GM19328 (cell line): ENCODE measurements at regions not wholly inside any gene's neighbourhood (a gene's known extent, or its start where the extent isn't known, plus 50 kb on each side); places are given as distances from the start of the nearest gene placed in this dataset.

ENCODE experiments used
- ATAC-seq: cut with Tn5 transposase; IDR thresholded peaks from one replicate; pipeline ENCODE4 v1.9.1; 2021; ENCODE audit warnings: mild to moderate bottlenecking, moderate library complexity; ENCODE audit not compliant: unreplicated experiment

DNA sequence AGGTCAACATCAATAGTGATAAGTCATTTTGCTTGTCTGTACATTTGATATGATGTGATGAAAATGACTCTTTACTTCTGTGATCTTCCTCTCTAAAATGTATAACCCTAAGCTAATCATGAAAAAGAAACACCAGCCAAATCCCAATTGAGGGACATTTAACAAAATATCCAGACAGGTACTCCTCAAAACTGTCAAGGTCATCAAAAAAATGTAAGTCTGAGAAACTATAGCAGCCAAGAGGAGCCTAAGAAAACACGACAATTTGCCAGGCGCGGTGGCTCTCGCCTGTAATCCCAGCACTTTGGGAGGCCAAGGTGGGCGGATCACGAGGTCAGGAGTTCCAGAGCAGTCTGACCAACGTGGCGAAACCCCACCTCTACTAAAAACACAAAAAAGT lies 708.5 kb upstream of the ID4 start:
- ATAC-seq = no peak

DNA sequence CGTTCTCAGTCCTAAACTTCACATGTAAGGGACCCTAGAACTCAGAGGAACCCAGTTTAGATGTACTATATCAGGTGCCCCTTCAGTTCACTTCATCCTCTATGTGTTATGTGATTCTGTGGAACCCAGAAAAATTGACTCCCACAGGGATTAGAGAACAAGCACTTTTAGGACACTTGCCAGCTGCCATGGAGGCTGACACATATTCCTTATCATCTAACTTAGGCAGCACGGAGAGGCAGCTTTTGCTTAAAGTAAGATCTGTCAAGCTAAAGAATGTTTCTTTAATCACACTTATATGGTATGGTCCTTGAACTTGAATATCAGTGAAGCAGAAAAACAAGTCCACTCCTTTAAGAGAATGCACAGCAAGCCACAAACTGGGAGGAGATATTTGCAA lies 701.5 kb upstream of the ID4 start:
- no peak for ATAC-seq

DNA sequence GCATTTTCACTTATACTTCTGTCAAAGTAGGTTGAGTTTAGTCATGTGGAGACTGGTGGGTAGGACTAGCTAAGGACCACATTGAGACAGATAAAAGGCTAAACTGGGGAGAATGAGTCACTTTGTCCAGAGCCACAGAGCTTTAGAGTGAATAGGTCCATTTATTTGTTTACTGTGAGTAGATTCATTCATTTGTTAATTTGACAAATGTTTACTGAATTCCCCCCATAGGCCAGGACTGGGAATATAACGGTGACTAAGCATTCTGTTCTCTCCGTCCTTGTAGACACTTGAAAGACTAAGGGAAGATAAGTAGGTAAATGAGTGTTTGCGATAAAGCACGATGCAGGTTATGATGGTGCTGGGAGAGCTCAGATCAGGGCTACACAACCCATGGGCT lies 699.7 kb upstream of the ID4 start:
- ATAC-seq = no peak

DNA sequence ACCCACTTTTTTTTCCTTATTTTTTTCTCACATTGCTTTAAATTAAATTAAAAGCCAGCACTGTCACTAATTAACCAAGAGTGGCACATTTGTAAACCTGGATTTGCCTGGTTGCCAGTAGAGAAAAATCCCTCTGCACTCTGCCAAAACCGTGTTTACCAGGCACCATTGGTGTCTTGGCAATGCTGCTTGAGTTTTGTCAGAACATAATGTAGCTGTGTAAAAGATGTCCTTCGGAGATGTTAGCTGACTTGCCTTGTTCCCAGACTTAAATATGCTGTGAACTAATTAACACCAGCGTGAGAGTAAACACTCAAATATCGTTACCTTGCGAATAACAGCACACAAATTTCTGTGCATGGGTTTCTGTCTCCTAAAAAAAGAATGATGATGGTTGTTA lies 694.9 kb upstream of the ID4 start:
- no peak for ATAC-seq

DNA sequence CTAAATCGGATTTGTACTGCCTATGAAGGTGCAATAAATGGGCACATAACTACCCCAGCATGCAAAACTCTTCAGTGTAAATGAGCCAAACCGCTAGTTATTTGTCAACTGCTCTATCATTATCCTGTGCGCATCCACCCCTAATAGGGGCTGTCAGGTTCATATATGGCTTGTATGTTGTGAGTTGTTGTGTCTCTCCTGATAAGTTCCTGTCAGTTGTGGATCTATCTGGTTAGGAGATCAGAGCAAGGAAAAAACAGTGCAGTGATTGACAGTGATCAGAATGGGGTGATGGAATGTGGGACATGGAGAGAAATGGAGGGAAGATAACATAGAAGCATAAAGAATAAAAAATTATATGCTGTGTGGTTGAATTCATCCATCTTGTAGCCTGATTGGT lies 686.9 kb upstream of the ID4 start:
- ATAC-seq = no peak

DNA sequence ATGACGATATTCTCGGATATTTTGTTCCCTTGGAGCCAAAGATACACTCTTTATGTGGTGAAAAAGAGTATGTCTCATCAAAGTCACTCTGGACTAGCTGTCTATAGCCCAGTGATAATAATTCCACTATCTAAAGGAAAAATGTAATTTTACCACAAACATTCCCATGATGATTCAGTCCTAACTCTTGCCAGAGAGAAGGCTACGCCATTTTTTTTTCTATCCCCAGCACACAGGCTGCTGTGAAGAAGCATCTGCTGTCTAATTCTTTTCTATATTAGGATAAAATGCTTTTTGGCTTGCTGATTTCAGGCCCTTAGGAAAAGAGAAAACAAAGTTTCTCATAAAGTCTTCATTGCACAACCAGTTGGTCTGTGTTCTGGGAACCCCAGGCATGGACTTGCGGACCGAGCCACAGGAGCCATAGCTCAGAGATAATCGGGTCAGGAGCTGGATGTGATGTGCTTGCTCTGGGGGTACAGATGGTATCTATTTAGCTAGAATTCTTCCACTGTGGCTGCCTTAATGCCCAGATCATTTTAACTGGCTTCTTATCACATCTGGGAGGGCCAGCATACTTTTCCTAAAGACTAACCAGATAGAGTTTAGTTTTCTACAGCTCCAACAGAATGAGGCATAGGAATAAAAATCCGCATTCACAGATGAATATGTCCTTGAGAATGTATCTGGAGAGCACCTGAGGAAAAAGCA lies 683.7 kb upstream of the ID4 start:
- ATAC-seq = no peak

DNA sequence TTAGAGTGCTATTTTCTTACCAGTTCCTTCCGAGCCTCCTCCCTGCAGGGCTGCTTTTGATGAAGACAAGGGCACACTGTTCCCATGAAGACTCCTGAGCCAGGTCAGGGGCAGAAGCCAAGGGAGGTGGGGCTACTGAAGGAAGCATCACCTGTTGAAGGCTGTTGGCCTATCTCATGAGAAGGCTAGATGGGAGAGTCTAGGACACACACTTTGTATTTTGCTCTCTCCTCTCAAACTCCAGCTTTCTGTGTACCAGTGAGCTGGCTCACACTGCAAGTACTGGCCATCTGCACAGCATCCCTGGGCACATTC lies 683.2 kb upstream of the ID4 start:
- no peak for ATAC-seq

DNA sequence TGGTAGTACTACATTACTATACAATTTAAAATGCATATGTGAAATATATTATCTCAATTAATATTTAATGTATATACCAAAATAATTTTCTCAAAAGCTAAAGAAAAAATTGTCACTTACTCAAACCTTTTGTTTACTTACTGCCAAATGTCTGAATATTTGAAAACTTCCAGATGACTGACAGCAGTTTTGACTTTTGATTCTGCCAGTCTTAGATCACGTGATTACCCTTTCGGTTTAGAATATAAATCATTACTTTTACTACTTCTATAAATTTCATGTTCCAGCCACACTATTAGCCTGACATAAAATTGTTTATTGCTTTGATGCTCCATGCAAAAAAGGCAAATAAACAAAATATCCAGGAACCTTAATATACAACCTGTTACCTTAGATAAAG lies 680.7 kb upstream of the ID4 start:
- ATAC-seq = no peak

DNA sequence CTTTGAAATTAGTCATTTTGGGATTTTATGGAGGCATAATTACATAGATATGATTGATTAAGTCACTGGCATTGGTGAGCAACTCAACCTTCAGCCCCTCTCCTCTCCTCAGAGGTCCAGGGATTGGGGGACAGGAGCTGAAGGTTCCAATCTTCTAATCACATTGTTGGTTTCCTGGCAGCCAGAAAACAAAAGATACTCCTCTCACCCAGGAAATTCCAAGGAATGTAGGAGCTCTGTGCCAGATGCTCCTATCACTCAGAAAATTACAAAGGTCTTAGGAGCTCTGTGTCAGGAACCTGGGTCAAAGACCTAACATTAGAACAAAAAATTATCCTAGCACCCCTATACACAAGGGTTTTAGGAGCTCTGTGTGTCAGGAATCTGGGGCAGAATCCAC lies 679.7 kb upstream of the ID4 start:
- no peak for ATAC-seq

DNA sequence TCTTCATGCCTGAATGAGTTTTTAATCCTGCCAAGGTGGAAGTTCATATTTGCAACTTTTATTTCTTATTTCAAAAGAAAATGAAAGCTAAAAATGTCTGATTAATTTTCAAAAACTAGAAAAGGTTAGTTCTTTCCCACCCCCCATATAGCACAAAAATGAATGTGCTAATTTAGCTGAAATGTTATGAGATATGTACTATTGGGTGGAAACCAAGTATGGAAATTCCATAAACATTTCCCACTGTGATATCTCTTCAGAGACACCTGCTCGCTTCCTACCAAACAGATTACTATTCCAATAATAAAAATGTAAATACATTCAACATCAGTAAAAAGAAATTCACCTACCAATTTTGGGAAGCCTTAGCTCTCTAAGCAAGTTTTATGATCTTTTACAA lies 678.6 kb upstream of the ID4 start:
- no peak for ATAC-seq

DNA sequence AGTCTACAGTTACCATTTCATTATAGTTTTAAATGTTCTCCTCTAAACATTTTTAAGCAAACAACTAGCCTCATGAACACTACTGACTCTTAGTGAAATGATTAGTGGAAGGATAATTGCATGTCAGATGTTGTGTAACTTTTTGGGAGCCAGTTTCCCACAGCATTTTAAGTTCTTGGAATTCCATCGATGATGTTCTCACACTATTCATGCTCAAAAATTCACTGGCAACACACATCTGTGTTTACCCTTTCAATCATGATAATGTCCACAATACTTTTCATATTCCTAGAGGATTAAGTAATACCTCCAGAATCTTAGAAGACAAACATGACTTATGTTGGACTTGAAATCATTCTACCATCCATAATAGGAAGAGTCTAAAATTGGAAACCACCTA lies 678.1 kb upstream of the ID4 start:
- ATAC-seq = no peak

DNA sequence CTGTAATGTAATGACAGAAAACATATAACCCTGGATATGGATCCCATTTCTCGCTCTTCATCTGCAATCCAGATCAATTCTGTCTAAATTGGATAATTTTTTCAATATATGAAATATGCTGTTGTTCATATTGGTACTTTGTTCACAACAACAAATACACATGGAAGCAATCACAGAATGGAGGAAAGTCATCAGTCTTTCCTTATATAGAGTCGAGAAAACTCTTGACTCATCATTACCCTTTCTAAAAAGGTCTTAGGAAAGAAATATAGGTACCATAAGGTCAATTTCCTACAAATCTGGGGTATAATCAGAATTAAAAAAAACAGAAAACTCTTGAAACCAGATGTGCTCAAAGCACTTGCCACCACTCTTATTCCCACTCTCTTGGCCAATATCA lies 677.6 kb upstream of the ID4 start:
- ATAC-seq = no peak

DNA sequence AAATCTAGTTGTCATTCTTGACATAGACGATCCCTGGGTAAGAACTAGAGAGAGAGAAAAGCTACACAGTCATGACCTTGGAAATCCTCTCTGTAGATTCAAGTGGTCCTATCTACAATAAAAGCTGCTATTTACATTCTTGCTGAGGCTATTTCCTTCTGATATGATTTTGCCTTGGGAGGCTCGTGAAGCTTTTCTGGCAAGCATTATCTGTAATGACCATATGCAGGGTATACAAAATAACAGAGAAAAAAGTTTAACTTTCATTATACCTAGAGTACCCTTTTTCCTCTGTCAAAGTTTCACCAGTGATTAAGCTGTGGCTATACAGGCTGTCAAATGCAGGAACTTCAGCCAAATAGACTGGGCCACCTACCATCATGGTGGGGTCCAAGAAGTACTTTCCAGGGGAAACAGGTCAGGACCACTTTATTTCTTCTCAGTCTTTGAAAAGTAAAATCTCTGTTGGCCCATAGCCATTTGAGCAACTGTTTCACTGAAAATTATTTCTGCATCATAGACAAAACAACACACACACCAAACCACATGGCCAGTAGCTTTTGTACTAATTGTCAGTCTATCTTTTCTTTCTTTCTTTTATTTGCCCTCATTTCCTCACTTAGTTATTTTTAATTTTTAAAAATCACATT lies 677.0 kb upstream of the ID4 start:
- no peak for ATAC-seq

DNA sequence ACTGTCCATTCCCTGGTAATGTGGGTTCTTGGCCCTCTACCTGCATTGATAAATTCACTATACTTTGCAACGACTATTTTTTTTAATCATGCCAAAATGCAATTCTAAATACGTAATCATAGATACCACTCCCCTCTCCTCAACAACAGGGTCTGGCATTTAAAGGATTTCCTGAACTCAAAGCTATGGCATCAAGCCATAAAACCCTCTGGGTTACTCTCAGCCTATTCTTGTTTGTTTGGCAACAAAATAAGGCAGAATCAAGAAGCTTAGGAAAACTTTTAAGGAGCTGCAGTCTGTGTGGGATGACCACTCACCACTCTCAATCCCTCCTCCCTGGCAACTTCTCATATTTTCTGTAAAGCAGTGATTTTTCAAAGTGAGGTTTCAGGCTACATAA lies 669.9 kb upstream of the ID4 start:
- ATAC-seq = no peak

DNA sequence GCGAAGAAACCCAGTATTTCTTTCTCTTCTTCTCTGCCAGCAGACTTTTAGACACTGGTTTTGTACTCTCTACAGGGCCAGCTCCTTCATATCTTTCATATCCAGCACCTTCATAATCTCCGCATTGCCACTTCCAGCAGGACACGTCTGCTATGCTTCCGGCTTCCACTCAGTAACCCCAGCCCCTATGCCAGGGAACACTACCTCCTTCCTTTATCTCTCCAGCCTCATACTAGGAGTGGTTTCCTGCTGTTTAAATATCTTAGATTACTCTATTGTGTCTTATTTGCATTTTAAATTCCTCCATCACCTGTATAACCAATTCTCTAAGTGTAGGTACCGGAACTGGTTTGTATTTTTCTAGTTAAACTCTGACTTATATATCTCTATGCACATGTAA lies 667.8 kb upstream of the ID4 start:
- no peak for ATAC-seq

DNA sequence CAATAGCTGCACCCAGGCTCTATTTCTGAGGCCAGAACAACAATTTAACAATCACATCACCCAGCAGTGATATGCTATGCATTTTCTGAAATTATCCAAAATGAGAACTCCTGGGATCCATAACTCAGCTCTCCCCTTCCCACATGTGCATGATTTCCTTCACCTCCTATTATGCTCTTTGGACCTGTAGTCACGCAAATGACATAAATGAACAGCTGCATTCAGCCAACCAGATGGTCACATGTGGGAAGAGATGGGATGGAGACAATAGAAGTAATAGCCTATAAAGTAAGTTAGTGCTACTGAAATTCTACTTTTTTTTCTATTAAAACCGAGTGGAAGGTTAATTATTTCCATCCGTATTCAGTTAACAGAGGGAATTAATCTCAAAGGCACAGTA lies 662.1 kb upstream of the ID4 start:
- no peak for ATAC-seq

DNA sequence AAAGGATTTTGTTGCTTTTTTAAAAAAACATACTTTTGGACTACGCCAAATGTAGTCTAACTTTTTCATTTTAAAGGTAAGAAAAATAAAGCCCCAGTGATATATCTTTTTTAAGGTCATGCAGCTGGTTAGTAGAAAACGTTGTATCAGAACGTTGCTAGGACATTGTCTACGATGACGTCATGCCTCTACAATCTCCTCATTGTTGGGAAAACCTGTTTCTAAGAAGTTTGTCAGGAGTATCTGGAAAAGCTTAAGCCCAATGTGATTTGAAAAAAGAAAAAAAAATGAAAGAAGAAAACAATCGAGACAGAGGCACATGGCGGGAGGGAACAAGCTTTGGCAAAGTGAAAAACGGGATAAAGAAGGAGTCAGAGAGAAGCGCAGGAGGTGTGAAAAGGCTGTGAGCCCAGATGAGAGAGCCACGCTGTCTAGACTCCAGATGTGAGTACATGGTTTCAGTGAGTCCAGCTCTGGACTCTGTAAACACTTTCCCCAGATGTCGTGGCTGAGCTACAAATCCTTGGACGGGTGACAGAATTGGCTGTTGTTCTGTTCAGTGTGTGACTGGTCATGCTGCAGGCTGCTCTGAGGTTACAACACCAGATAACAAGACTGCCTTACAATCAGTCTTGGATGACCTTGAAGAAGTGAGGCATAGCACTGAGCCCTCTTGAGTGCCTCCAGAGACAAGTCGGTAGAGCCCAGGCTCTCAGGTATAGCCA lies 656.7 kb upstream of the ID4 start:
- ATAC-seq = no peak

DNA sequence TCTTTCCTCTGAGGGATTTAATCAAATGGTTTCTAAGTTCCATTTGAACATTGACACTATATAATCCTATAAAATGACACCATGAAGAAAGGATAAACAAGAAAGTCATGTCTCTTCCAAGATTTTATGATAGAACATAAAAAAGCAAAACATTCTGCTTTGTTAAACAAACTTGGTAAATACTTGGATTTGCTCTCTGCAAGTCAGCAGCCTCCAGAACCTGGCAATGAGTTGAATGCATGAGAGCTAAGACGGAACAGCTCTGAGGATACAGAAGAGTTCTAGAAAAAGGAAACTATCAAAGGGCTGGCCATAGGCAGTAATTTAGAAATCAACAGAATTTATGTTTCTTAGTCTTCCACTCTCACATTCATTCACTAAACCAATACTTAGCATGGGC lies 656.0 kb upstream of the ID4 start:
- no peak for ATAC-seq

DNA sequence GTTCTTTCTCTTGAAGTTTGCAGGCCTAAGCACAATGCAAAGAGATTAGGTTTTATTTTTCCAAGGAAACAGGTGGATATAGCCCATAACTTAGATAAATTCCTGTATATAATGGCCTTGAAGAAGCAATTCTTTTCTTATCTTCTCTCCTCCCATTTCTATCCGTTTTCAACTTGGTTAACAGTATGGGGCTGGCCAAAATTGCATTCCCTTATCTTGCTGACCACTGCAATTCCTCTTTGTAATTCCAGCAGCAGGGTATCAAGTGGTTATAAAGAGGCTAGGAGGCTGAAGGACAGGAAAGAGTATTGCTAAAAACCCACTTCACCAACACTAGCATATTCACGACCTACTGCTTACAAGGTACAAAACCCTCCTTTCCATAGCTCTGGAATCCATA lies 643.5 kb upstream of the ID4 start:
- no peak for ATAC-seq

DNA sequence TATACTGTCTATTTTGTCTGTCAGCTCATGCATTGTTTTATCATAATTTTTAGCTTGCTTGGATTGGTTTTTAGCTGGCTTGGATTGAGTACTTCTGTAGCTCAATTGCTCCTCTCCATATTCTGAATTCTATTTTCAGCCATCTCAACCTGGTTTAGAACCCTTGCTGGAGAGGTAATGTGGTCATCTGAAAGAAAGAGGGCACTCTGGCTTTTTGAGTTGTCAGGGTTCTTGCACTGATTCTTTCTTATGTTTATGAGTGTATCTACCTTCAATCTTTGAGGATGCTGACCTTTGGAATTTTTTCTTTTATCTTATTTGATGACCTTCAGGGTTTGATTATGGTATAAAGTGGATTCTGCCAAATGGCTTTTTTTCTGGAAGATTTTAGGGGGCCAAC lies 632.7 kb upstream of the ID4 start:
- ATAC-seq = no peak

DNA sequence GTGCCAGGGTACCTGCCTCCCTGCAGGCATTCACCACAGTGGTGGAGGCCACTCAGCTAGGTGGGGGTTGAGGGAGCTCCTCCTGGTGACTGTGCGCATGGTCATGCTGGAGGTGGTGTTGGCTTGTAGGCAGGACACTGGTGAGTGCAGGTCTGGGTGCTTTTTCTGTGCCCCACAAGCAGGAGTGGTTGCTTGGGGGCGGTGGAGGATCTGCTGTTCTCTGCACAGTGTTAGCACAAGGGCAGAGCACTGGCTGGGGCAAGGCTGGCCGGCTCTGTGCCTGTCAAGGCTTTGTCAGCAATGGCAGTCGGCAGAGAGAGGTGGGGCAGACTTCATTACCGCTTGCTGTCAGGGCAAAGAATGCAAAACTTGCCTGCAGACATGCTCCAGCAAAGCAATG lies 632.1 kb upstream of the ID4 start:
- ATAC-seq = no peak

DNA sequence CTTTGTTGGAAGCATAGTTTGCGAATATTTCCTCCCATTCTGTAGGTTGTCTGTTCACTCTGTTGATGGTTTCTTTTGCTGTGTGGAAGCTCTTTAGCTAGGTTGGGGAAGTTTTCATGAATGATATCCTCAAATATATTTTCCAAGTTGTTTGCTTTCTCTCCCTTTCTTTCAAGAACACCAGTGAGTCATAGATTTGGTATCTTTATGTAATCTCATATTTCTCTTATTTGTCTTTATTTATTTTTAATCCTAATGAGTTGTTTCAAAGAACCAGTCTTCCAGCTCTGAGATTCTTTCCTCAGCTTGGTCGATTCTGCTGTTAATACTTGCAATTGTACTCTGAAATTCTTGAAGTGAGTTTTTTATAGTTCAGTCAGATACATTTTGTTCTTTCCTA lies 628.0 kb upstream of the ID4 start:
- ATAC-seq = no peak
